ENCODE measurements at regions not wholly inside any gene's neighbourhood (a gene's known extent, or its start where the extent isn't known, plus 50 kb on each side); places are given as distances from the start of the nearest gene placed in this dataset.

DNA sequence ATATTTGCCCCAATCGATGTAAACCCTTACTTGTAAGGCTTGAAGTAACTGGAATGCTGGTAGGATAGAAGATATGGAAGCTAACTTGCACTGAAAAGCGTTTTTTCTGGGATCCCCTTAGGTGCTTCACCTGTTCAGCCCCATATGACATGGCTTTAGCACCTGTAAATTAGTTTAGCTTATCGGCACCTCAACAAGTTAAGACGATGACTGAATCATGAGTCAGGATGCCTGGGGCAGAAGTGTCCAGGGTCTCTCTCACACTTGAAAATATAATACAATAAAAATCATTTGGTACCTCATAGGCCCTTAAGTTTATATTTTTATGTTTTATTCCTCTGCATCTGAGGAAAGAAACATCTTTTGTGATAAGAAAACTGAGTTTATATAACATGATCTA is 409.2 kb upstream of the LRRC4C start (continued):
- TF ChIP-seq, protein P1, sequence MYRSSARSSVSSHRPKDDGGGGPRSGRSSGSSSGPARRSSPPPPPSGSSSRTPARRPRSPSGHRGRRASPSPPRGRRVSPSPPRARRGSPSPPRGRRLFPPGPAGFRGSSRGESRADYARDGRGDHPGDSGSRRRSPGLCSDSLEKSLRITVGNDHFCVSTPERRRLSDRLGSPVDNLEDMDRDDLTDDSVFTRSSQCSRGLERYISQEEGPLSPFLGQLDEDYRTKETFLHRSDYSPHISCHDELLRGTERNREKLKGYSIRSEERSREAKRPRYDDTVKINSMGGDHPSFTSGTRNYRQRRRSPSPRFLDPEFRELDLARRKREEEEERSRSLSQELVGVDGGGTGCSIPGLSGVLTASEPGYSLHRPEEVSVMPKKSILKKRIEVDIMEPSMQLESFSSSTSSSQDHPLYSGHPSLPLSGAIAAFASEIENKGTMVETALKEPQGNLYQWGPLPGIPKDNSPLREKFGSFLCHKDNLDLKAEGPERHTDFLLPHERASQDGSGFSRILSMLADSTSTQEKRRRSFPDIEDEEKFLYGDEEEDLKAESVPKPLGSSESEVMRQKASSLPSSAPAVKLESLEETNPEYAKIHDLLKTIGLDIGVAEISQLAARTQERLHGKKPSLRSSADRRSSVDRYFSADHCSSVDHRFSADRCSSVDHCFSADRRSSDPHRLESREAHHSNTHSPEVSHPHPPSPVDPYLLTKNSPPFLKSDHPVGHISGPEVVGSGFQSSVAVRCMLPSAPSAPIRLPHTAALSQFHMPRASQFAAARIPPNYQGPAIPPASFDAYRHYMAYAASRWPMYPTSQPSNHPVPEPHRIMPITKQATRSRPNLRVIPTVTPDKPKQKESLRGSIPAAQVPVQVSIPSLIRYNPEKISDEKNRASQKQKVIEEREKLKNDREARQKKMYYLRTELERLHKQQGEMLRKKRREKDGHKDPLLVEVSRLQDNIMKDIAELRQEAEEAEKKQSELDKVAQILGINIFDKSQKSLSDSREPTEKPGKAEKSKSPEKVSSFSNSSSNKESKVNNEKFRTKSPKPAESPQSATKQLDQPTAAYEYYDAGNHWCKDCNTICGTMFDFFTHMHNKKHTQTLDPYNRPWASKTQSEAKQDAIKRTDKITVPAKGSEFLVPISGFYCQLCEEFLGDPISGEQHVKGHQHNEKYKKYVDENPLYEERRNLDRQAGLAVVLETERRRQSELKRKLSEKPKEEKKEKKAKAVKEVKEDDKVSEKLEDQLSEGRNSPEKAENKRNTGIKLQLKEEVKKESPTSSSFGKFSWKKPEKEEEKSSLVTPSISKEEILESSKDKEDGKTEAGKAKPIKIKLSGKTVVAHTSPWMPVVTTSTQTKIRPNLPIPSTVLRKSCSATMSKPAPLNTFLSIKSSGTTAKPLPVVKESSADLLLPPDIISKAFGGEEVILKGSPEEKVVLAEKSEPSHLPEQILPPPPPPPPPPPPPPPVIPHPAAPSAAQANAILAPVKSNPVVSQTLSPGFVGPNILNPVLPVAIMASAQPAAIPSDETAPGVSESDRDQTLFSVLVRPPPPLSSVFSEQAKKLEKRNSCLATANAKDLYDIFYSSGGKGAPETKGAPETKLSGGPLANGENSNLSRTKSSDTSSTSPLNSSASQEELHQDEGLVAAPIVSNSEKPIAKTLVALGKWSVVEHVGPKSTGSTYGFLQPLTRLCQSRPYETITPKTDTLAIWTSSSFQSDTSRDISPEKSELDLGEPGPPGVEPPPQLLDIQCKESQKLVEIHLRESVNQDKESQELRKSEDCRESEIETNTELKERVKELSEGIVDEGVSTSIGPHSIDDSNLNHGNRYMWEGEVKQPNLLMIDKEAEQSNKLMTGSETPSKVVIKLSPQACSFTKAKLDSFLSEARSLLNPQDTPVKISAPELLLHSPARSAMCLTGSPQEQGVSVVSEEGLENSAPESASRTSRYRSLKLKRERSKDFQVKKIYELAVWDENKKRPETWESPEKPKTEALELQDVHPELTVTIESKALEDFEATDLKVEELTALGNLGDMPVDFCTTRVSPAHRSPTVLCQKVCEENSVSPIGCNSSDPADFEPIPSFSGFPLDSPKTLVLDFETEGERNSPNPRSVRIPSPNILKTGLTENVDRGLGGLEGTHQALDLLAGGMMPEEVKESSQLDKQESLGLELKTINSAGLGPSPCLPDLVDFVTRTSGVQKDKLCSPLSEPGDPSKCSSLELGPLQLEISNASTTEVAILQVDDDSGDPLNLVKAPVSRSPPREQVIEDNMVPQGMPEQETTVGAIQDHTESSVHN (CRISPR knock-in tag; IDR thresholded peaks at IDR 0.05), result no peak
- TF ChIP-seq ZNF672 (CRISPR knock-in tag; IDR thresholded peaks at IDR 0.05) (no peak), ZNF878 (CRISPR knock-in tag; IDR thresholded peaks at IDR 0.05) (no peak)
- TF ChIP-seq, protein P2, sequence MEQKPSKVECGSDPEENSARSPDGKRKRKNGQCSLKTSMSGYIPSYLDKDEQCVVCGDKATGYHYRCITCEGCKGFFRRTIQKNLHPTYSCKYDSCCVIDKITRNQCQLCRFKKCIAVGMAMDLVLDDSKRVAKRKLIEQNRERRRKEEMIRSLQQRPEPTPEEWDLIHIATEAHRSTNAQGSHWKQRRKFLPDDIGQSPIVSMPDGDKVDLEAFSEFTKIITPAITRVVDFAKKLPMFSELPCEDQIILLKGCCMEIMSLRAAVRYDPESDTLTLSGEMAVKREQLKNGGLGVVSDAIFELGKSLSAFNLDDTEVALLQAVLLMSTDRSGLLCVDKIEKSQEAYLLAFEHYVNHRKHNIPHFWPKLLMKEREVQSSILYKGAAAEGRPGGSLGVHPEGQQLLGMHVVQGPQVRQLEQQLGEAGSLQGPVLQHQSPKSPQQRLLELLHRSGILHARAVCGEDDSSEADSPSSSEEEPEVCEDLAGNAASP (CRISPR knock-in tag; IDR thresholded peaks at IDR 0.05; ENCODE audit: borderline replicate concordance), result no peak
